ENCODE measurements at regions not wholly inside any gene's neighbourhood (a gene's known extent, or its start where the extent isn't known, plus 50 kb on each side); places are given as distances from the start of the nearest gene placed in this dataset.

GRCh38 chr1:234553240-234554188, 56.5 kb downstream of the IRF2BP2 start:
- no peak overlapping the region for H3K18ac ChIP-seq (ENCODE audit: extremely low read depth, low read length)
- H3K36me3 ChIP-seq (ENCODE audit: control insufficient read depth in 2 of 4, insufficient read depth in 4 of 4, low read length in 3 of 4): no peaks in the 10 kb centered on the region
- no peak overlapping the region for H2BK20ac ChIP-seq (ENCODE audit: low read length)
- no peaks in the 10 kb centered on the region for H4K20me1 ChIP-seq (replicated peaks in 1 of 2; ENCODE audit: control insufficient read depth in 1 of 2, insufficient read depth in 2 of 2, low read length in 2 of 2)
- H3K9me3 ChIP-seq (ENCODE audit: insufficient read depth in 2 of 2, low read depth in 1 of 2, low read length in 1 of 2): no peaks in the 10 kb centered on the region
- no peak overlapping the region for H3K56ac ChIP-seq (replicated peaks; ENCODE audit: insufficient read length, low read depth, low read length)
- H3K79me1 ChIP-seq (ENCODE audit: low read depth, low read length): no peaks in the 10 kb centered on the region
- H3K79me2 ChIP-seq (ENCODE audit: control insufficient read depth in 1 of 2, insufficient read depth in 2 of 2, low read length in 2 of 2): no peaks in the 10 kb centered on the region
- peaks cover 0 to 6% (median 0%) of the 10 kb centered on the region in 4 experiments; a peak in 2 of 7 replicates for H3K4me1 ChIP-seq (replicated peaks in 1 of 4; ENCODE audit: control insufficient read depth in 3 of 4, insufficient read depth in 4 of 4, low read length in 3 of 4)
- TF ChIP-seq CTCF (IDR thresholded peaks at IDR 0.05; ENCODE audit: control extremely low read depth in 1 of 3, insufficient read depth in 1 of 3, low read depth in 1 of 3, low read length in 3 of 3) (no peak), RBBP5 (IDR thresholded peaks at IDR 0.05; ENCODE audit: borderline replicate concordance, low read depth, low read length) (no peak), KDM4A (IDR thresholded peaks at IDR 0.05; ENCODE audit: low read depth, low read length, severe bottlenecking) (no peak), SRF (IDR thresholded peaks at IDR 0.05; ENCODE audit: low read depth, low read length) (no peak), CTBP2 (IDR thresholded peaks at IDR 0.05; ENCODE audit: borderline replicate concordance, insufficient read depth, insufficient read length, low read length) (no peak), SIRT6 (IDR thresholded peaks at IDR 0.05; ENCODE audit: low read length) (no peak), EZH2 (IDR thresholded peaks at IDR 0.05; ENCODE audit: low read depth, low read length, severe bottlenecking) (no peak), CEBPB (IDR thresholded peaks at IDR 0.05; ENCODE audit: low read depth, low read length) (no peak)
- H2AK5ac ChIP-seq (ENCODE audit: low read depth, low read length): no peak overlapping the region
- H2AFZ ChIP-seq (ENCODE audit: low read length): peak overlapping the region; percentile 34
- no peak overlapping the region; a peak in 1 of 7 replicates for H3K9ac ChIP-seq (replicated peaks in 1 of 4; ENCODE audit: extremely low read depth in 1 of 4, low read depth in 3 of 4, low read length in 3 of 4)
- no peak overlapping the region for H2BK120ac ChIP-seq (replicated peaks; ENCODE audit: low read depth, low read length)
- no peak overlapping the region for H3K4me3 ChIP-seq (ENCODE audit: extremely low read depth in 1 of 4, insufficient read depth in 2 of 4, low read depth in 3 of 4, low read length in 4 of 4)
- ChIA-PET POLR2A (ENCODE audit: partially characterized antibody) (interaction anchor here (1.4 kb wide), 1 partner anchor 10 kb away, joined by 4 read pairs; no protein-coding TSS in a partner anchor), CTCF (ENCODE audit: partially characterized antibody) (interaction anchor here (0.6 to 2.4 kb wide), 7 partner anchors 10 to 315 kb away, joined by 3 to 9 read pairs (median 5); no protein-coding TSS in a partner anchor)
- WGBS, 2 experiments (ENCODE audit: extremely low coverage in 1 of 2, insufficient coverage in 1 of 2, insufficient read length in 1 of 2, insufficient replicate concordance in 2 of 2, low coverage in 1 of 2, low lambda C conversion rate in 2 of 2, missing lambda C conversion rate in 1 of 2): 91% methylated on average over 21 of the region's 21 CpGs; no CpG with 5 or more reads in 1 of the 2 experiments
- H3K23ac ChIP-seq (ENCODE audit: insufficient read length): no peak overlapping the region
- no peak overlapping the region for H2BK15ac ChIP-seq (ENCODE audit: low read length)
- no peak overlapping the region for H4K91ac ChIP-seq (replicated peaks; ENCODE audit: insufficient read length, low read length)
- no peak overlapping the region for H3K4me2 ChIP-seq (ENCODE audit: insufficient read depth in 1 of 2, low read depth in 2 of 2, low read length in 2 of 2)
- DNase-seq (ENCODE audit: low read depth in 1 of 2, low spot score in 2 of 2): no peak
- no peaks in the 10 kb centered on the region for H3K23me2 ChIP-seq (ENCODE audit: low read depth, low read length)
- no peak overlapping the region for H3K27ac ChIP-seq (ENCODE audit: low read depth, low read length)
- no peak overlapping the region for H3K4ac ChIP-seq (replicated peaks; ENCODE audit: insufficient read length, low read depth, low read length)
- H4K8ac ChIP-seq (ENCODE audit: extremely low read depth, insufficient read depth, low read length): peak overlapping the region; percentile 69
- H4K5ac ChIP-seq (ENCODE audit: insufficient read length, low read depth, low read length): no peak overlapping the region
- H3K14ac ChIP-seq (ENCODE audit: insufficient read length): no peak overlapping the region
- no peak for FAIRE-seq
- H3K27me3 ChIP-seq (replicated peaks in 1 of 4; ENCODE audit: control insufficient read depth in 3 of 4, extremely low read depth in 1 of 4, insufficient read depth in 3 of 4, low read length in 3 of 4): no peaks in the 10 kb centered on the region
- H2BK12ac ChIP-seq (ENCODE audit: low read depth, low read length): no peak overlapping the region
- no peak overlapping the region for H2BK5ac ChIP-seq (ENCODE audit: low read depth, low read length)

All from H1 (cell line).